Stimulated activated CD4-positive, alpha-beta T cell treated with anti-CD3 and anti-CD28 coated beads, Interleukin-2, amount 100 ng/mL, for 48 hours (primary cell): ENCODE measurements at regions not wholly inside any gene's neighbourhood (a gene's known extent, or its start where the extent isn't known, plus 50 kb on each side); places are given as distances from the start of the nearest gene placed in this dataset.
"Not testable (repeated sequence)": the region's sequence is repeated elsewhere in the genome, so short reads cannot be mapped to it uniquely, and the experiment has no call there.

ENCODE experiments used
- DNase-seq, 2 donors: peaks; one replicate each; pipeline ENCODE4 v3.0.0-alpha.2; 2020

DNA sequence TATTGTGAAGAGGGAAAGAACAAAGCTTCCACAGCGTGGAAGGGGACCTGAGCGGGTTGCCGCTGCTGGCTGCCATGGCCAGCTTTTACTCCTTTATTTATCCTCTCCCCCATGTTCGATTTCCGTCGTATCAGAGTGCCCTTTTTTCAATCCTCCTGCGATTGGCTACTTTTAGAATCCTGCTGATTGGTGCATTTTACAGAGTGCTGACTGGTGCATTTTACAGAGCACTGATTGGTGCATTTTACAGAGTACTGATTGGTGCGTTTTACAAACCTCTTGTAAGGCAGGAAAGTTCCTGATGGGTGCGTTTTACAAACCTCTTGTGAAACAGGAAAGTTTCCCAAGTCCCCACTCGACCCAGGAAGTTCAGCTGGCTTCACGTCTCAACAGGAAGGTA is 381.7 kb upstream of the ATP10A start:
- not testable (repeated sequence) for DNase-seq

DNA sequence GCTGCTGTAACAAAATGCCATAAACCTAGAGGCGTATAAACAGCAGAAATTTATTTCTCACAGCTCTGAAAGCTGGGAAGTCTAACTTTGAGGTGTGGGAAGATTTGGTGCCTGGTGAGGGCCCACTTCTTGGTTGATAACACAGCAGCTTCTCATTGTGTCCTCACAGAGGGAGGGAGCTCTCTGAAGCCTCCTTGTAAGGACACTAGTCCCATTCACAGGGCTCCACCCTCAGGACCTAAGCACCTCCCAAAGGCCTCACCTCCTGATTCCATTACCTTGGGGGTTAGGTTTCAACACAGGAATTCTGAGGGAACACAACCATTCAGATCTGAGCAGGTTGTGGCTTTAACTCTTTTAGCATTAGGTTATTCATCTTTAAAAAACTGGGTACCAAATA is 380.3 kb upstream of the ATP10A start:
- no peak for DNase-seq

DNA sequence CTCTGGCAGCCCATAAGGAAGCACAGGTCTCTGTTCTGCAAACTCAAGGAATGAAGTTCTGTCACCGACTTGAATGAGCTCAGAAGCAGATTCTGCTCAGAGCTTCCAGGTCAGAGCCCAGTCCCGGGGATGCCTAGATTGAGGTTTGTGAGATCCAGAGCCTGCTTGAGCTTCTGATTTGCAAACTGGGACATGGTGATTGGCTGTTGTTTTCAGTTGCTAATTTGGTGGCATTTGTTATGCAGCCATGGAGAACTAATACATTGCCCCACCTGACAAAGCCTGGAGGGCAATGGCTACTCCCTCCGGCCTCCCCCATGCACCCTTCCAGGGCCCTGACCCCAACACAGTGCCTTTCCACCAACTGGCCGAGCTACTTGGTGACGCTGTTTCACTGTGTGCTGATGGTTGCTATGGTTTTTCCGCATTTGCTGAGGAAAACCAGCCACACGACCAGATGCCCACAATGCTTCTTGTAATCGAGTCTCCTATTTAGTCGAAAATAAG is 379.5 kb upstream of the ATP10A start:
- DNase-seq = no peak

DNA sequence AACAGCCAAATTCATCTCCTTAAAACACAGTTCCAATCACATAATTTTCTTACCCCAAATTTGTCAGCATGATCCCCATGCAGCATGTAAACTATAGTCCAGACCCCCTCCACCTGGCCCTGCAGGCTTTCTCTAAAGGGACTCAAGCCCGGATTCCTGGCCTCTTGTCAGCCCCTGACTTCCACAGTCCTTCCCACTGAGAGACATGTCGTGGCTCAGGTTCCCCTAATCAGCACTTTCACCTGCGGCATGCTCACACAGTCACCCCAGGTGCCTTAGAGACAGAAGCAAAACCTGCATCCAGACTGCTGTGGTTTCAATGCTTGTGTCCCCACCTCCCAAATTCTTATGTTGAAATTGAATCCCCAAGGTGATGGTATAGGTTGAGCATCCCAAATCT is 372.7 kb upstream of the ATP10A start:
- DNase-seq = no peak

DNA sequence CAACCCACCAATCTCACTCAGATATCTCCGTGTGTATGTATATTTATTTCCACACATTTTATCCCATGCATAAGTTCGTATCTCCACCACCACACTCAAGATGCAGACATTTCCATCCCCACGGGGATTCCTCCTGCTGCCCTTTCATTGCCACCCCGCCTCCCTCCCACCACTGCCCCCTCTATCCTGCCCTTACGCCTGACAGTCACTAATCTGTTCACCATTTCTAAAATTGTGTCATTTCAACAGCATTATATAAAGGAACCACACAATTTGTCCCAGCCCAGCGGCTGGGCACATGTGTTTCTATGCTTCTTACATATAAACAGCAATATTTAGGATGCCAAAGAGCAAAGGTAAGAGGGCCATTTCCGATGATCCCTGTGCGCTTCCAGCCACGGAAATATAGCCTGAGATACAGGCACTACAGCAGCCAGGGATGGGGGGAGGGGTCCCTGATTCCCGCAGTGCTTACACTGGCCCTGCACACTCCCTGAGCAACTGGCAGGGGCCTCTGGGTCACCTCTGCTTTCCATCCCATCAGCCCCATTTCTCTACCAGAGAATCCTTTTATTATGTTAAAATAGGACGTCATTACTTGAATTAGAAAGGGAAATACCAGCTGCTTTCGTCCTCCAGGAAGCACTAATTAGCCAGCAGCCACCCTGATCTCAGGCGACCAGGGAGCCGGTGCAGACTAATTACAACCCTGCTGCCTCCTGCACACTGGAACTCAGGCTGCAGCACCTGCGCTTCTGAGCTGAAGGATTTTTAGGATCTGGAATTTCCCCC is 372.0 kb upstream of the ATP10A start:
- DNase-seq = no peak

DNA sequence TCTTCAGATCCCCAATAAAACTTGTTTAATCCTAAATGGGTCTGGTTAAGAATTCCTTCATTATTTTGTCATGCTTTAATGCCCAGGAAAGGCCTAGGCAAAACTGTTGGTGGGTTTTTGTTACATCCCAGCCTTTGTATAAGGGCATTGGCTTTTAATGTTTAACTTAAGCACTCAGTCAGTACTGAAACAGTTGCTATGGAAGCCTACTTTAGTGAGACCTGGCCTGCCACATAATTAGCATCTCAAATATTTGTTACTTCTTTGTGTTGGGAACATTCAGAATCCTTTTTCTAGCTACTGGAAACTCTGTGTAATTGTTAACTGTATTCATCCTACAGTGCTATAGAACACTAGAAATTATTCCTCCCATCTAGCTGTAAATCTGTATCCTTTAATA is 369.6 kb upstream of the ATP10A start:
- DNase-seq = no peak

DNA sequence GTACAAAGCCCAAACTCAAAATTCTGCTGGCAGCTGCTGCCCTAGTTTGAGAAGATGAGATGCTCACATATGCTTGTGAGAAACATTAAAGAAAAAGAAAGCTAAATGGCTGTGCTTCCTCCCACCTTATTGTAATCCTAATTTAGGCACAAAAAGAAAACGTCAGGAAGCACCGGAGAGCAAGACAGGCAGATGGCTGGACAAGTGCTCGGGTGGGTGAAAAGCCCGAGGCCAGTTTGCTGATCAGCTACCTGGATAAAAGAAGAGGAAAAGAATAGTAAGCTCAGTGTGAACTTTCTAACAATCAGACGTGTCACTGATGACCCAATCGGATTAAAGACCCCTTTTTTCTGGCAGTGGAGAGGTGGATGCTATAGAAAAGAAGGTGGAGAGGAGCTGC is 368.0 kb upstream of the ATP10A start:
- DNase-seq = no peak

DNA sequence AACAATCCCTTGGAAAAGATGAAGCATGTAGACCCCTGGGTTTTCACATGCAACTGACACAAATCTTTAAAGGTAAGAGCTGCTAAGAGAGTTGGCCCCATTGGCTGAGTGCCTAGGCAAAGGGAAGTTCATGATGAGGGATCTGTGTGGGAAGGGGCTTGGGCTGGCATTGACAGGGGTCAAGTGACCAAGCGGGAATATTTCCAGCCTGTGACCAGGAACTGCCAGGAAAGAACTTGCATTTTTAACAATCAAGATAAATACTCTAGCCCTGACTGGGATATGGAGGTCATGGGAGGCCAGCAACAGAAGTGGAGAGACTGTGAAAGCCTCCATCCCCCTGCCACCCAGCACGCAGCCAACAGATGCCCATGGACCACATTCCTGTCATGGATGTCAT is 361.1 kb upstream of the ATP10A start:
- no peak for DNase-seq

DNA sequence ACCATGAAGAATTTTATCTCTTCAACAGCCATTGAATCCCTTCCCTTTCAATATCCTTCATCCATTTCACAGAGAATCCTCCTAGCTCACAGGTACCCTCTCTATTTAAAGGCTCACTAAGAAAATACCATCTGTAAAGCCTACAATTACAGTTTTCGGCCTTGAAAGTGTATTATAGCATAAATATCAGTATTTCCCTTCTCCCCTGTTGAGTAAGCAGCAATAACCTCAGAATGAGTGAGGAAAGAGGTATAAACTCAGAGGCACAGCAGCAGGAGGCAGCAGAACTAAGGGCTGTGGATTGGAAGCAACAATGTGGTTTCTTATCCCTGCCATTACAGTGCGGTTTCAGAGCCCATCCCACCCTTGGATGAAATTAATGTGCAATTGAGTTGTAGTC is 360.6 kb upstream of the ATP10A start:
- no peak for DNase-seq

DNA sequence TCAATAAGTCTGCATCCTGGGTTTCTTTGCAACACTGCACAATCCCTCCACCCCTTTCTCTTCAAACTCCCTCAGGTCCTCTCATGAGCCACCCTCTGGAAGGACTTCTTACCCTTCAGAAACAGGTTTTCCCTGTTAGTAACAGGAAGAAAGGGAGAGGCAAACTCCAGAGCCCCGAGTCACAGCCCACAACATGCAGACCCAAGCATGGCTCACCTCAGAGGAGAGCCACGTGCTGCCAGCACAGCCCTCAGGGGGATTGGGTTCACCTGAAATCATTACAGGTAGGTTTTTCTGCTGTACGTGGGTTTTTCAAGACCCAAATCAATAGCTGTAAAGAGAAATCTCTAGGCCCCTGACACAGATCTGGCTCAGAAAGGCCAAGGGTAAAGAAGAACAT is 359.7 kb upstream of the ATP10A start:
- no peak for DNase-seq

DNA sequence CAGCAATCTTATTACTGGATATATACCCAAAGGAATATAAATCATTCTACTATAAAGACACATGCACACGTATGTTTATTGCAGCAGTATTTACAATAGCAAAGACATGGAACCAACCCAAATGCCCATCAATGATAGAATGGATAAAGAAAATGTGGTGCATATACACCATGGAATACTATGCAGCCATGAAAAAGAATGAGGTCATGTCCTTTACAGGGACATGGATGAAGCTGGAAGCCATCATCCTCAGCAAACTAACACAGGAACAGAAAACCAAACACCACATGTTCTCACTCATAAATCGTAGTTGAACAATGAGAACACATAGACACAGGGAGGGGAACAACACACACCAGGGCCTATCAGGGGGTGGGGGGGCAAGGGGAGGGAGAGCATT is 353.9 kb upstream of the ATP10A start:
- not testable (repeated sequence) for DNase-seq

DNA sequence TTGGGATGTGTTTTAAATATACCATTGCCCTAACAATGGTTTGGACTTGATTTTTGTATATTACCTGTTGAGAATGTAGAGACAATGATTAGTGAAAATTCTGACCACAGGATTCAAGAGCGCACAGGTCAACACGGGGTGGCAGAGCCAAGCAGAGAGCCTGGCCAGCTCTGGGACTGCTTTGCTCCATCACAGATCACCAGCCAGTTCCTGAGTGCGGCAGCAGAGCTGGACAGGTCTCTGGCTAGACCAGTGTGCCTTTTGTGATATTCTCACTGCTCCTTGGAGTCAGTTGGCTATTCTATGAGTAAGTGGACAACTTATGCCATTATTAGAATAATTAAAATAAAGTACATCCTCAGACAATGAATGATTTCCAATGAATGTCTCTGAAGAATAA is 351.2 kb upstream of the ATP10A start:
- DNase-seq = no peak

DNA sequence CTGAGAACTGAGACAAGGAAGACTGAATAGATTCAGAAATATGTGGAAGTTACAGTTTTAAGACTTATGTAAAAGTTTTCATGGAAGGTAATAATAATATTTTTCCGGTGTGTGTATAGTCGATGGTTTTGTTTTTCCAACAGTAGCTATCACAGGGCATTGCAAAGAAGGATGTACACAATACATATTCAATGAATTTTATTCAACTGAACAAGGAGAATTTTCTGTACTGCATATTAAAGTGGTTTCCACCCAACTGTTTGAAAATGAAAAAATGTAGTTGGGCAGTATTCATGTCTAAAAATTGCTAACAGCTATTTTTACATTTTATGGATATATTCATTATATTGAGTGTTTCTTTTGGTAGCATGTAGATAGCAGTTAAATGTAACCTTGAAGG is 350.3 kb upstream of the ATP10A start:
- DNase-seq = no peak

DNA sequence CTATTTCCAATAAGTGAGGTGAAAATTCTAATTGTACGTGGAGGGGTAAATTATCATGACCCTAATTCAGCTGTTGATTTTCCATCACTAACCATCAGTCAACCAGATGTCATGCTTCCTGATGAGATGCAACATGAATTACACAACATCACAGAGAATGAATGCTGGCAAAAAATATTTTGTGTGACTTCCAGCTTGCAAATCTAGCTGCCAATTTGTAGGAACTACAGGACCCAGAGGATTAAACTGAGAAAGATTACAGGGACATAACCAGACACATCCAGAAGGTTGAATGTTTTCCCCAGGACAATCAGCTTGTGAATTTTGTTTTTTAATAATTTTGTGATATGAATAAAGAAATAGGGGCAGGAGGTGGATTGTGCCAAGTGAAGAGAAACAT is 349.0 kb upstream of the ATP10A start:
- no peak for DNase-seq

DNA sequence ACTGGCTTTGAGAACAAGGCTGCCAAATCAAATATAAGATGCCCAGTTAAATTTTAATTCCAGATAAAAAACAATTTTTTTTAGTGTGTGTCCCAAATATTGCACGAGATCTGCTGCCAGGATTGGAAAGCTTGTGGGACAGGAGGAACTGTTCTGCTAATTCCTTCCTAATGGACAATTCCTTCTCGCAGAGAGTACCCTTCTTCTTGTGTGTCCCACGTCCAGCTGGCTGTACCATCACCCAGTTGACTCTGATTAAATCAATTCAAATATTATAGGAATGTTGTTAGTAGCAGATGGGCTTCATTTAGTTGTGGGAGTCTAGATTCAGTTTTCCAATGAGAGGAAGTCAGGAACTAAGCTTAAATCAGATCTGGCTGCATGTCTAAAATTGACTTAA is 347.9 kb upstream of the ATP10A start:
- no peak for DNase-seq

DNA sequence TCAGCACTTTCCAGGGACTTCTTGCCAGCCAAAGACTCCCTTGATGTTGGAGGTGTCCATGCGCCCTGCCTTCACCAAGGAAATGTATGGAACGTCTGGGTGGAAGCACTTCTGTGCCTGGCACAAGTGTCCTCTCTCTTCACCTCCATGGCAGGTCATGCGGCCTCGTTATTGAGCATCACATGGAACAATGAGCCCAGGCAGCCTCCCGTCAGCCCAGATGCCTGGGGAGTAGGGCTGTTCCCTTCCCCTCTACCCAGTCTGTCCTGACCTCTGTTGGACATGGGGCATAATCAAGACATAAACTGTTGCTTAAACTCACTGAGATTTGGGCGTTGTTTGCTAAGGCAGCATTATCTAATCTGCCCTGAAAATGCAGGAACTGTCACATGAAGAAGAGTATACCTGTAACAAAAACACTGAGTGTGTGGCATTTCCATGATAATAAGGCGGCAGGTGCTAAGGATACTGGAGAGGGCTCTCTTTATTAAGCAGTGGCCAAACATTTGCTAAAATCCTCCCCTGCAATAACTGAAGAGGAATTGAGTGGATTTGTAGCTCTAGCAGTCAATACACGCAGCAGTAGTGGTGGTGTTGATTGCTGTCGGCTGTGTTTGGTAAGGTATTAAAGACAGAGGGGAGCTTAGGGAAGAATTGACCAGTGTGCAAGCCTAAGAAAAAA is 338.2 kb upstream of the ATP10A start:
- DNase-seq = no peak

DNA sequence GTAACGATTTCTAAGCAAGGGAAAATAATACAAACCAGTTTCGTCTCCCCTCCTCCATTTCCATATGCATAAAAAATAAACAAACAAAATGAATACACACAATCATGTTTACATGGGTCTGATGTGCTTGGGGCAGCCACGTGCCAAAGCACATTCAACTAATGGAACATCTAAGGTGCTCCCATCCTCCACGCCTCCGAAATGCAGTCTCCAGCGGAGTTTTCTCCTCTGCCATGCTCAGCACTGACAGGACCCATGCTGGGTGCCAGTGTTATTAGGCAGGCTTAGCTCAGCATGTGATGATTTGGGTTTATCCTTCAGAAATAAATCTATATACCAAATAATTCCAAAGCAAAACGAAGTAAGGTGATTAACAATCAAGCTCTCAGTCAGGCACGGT is 337.3 kb upstream of the ATP10A start:
- no peak for DNase-seq

DNA sequence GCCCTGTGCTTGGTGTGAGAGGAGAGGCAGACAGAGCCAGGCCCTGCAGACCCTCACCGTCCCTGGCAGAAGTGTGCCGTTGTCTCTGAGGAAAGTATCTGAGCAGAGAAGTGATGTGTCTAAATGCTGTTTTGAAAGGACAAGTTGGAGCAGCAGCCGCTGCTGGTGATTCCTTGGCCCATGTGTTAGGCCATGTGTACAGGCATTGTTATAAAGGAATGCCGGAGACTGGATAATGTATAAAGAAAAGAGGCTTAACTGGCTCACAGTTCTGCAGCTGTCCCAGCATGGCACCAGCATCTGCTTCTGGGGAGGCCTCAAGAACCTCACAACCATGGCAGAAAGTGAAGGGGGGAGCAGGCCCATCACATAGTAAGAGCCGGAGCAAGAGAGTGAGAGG is 334.6 kb upstream of the ATP10A start:
- no peak for DNase-seq

DNA sequence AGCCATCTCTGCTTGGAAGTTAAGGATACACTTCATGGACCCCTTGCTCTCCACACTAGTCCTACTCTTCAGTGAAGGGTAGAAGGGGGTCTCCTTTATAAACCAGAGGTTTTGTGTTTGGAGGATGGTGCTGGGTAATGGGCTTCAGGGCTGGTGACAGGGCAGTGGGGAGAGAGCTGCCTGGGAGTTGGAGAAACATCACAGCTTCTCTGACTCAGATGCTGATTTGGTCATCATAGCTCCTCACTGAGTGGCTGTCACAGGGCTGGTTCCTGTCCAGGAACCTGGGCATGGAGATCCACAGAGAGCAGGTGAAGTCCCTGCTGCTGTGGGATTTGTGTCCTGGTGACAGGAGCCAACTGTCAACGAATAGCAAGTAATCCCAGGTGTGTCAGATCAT is 333.9 kb upstream of the ATP10A start:
- DNase-seq = no peak

DNA sequence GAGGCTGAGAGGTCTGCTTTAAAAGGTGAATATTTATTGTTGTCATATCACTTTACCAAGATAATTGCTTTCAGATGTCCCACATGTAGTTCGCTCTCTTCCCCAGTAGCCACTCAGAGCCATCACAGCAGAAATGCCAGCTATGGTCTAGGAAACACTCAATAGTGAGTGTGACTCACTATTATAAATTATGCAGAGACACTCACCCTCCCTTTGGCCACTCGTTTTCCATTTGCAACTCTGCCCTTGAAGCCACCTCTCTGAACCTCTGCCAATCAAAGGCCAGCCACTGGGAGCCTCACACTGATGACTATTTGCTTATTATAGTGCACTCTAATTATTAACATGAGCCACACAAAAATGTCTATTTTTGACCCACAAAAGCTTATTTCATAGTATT is 328.1 kb upstream of the ATP10A start:
- no peak for DNase-seq

DNA sequence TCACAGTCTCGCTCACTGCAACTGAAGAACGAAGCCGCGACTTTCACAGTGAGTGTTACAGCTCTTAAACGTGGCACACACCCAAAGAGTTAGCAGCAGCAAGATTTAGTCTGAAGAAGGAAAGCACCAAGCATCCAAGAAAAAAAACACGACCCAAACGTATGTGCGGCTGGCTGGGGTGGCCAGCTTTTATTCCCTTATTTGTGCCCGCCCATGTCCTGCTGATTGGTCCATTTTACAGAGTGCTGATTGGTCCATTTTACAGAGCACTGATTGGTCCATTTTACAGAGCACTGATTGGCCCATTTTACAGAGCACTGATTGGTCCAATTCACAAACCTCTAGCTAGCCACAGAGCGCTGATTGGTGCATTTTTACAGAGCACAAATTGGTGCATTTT is 323.0 kb upstream of the ATP10A start:
- DNase-seq = not testable (repeated sequence)

DNA sequence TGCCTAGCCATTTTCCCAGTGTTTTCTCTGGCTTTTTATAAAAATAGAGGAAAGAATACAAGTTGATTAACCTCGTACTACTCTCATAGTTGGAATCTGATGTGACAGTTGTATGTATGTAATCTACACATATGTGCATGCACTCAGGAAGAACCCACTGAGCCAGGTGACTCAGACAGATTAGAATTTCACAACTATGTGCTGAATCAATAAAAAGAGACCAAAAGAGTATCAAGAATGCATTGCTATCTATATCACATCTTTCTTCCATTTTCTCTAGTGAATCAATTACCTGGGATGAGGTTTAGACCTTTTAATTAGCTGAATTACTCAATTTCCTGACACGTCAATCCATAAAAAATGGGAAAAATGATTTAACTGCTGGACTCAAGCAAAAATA is 319.3 kb upstream of the ATP10A start:
- no peak for DNase-seq

DNA sequence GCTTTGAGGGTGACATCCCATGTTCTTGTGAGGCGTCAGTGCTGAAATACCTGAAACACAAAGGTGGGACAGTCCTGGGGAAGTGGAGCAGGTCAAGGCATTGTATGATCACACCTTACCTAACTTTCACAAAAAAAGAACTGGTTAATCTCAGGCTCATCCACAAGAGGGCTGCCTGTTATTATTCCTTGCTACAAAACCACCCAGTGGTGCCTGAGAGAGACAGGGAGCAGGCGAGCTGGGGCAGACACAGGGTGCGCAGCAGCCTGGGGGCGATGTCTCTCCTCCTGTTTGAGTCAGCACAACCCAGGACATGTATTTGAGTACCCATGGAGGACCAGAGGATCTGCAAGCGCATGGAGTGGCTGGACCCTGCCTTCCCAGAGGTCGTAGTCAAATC is 316.8 kb upstream of the ATP10A start:
- DNase-seq = no peak

DNA sequence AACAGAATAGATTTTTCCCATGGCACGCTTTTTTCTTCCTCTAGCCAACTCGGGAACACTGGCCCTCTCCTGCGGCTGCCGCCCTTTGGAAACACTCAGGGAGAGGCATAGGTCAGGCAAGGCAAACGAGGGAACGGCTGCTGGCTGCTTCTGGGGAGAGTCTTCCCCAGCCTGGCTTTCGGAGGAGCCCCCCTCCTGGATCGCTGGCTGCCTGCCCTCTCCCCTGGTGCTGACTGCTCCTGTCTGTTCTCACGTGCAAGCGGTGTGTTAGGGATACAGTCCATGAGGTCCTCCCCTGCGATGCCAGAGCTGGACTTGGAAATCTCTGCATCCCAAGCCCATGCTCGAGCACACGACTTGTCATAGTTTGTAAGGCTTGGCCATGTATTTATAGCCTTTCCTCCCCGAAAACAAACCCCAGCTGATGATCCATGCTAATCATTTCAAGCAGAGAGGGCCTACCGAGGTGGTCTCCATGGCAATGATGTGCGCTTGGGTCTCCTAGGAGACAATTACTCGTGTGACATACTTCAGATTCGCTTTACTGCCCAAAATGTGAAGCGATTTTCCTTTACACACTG is 315.6 kb upstream of the ATP10A start:
- DNase-seq = no peak
